Colonic mucosa (tissue), 4 donors: ENCODE measurements at regions not wholly inside any gene's neighbourhood (a gene's known extent, or its start where the extent isn't known, plus 50 kb on each side); places are given as distances from the start of the nearest gene placed in this dataset.

Experiments
- DNase-seq: peaks from one replicate; pipeline ENCODE4 v3.0.0-alpha.2; 2020
- H3K27ac ChIP-seq: fragments of 200-600 bp; one replicate; pipeline ENCODE4 v1.8.0; 2021
- H3K27me3 ChIP-seq: fragments of 200-600 bp; one replicate; pipeline ENCODE4 v1.8.0; 2021
- H3K36me3 ChIP-seq: fragments of 200-600 bp; one replicate; pipeline ENCODE4 v1.8.0; 2021
- H3K4me1 ChIP-seq: fragments of 200-600 bp; one replicate; pipeline ENCODE4 v1.8.0; 2021; ENCODE audit warnings: mild to moderate bottlenecking
- H3K4me3 ChIP-seq: fragments of 200-600 bp; one replicate; pipeline ENCODE4 v1.8.0; 2021
- H3K9ac ChIP-seq, 2 donors: one replicate each; pipeline ENCODE4 v1.7.0; 2013; ENCODE audit warnings: control low read depth in 2 of 2, low read depth in 2 of 2, low read length in 2 of 2
- H3K9me3 ChIP-seq: fragments of 200-600 bp; one replicate; pipeline ENCODE4 v1.8.0; 2021
- intact Hi-C: fragments of 100-400 bp; cut with DNase I; formaldehyde crosslinking; loops from one replicate; pipeline ENCODE4 v1.14.1; 2022
- TF ChIP-seq, protein P1 (sequence below): fragments of 200-600 bp; IDR thresholded peaks from one replicate; pipeline ENCODE4 v1.8.0; 2022; ENCODE audit warnings: antibody characterized with exemption, mild to moderate bottlenecking
- donor health status: healthy.
- donor health status: DM: no; HTN: no; CAD: no.
- donor health status: DM: no; HTN: no; CAD: no.

DNA sequence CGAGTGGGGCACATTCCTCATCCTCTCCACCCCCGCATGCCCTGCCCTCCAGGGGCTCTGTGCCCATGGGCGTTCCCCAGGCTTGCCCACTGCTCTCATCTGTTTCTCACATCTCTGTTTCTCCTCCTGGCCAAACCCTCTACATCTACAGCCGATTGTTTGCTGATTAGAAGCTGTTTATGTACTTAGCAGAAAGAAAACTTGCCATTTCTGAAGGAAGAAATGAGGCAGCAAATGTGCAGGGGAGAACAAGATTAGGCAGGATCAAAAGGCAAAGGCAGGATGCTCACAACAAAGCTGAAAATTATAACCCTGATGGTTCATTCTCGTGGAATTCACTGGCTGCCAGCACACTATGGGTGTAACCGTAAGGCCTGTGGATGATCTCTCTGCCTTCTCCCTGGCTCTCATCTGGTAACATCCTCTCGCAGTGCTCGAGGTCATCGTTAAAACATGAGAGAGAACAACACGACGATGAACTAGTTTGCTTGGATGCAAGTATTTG lies 111.6 kb upstream of the KLF14 start:
- no peak for DNase-seq
- no peak overlapping the region for H3K4me3 ChIP-seq
- no peaks in the 10 kb centered on the region for H3K36me3 ChIP-seq
- H3K27me3 ChIP-seq: no peaks in the 10 kb centered on the region
- no peak overlapping the region for H3K27ac ChIP-seq
- intact Hi-C loops: no loop called here
- TF ChIP-seq, protein P1, sequence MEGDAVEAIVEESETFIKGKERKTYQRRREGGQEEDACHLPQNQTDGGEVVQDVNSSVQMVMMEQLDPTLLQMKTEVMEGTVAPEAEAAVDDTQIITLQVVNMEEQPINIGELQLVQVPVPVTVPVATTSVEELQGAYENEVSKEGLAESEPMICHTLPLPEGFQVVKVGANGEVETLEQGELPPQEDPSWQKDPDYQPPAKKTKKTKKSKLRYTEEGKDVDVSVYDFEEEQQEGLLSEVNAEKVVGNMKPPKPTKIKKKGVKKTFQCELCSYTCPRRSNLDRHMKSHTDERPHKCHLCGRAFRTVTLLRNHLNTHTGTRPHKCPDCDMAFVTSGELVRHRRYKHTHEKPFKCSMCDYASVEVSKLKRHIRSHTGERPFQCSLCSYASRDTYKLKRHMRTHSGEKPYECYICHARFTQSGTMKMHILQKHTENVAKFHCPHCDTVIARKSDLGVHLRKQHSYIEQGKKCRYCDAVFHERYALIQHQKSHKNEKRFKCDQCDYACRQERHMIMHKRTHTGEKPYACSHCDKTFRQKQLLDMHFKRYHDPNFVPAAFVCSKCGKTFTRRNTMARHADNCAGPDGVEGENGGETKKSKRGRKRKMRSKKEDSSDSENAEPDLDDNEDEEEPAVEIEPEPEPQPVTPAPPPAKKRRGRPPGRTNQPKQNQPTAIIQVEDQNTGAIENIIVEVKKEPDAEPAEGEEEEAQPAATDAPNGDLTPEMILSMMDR: no peak
- H3K9ac ChIP-seq: no peak overlapping the region
- H3K9me3 ChIP-seq: no peaks in the 10 kb centered on the region
- no peaks in the 10 kb centered on the region for H3K4me1 ChIP-seq

DNA sequence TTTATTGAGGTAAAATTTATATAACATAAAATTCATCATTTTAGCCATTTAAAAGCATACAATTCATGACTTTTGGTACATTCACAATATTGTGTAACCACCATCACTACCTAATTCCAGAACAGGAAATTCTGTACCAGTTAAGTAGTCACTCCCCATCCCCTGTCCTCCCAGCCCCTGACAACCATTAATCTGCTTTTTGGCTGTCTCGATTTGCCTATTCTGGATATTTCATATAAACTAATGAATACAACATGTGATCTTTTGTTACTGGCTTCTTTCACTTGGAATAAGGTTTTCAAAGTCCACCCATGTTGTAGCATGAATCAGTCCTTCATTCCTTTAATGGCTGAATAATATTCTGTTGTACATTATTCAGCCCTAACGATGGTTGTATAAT lies 115.6 kb upstream of the KLF14 start:
- H3K27me3 ChIP-seq: no peaks in the 10 kb centered on the region
- TF ChIP-seq, protein P1: no peak
- H3K36me3 ChIP-seq: no peaks in the 10 kb centered on the region
- H3K27ac ChIP-seq: no peak overlapping the region
- no peaks in the 10 kb centered on the region for H3K4me1 ChIP-seq
- no peak overlapping the region for H3K4me3 ChIP-seq
- intact Hi-C loops: no loop called here
- no peak overlapping the region for H3K9ac ChIP-seq
- DNase-seq: no peak
- no peaks in the 10 kb centered on the region for H3K9me3 ChIP-seq

DNA sequence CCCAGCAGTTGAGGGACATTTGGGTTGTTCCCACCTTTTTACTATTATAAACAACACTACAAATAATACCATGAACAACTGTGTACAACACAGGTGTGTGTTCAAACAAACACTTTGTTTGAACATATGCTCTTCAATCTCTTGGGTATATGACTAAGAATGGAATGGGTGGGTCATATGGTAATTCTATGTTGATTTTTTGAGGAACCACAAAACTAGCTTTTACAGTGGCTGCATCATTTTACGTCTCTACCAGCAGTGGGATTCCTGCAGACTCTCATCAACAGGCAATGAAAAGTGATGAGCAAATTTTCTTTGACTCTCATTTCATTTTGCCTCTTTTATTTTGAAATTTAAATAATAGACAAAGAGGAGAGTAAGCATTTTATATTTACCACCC lies 116.9 kb upstream of the KLF14 start:
- intact Hi-C loops: no loop called here
- Histone ChIP-seq H3K4me3 (no peak overlapping the region), H3K9me3 (no peaks in the 10 kb centered on the region), H3K27ac (no peak overlapping the region), H3K27me3 (no peaks in the 10 kb centered on the region), H3K9ac (no peak overlapping the region), H3K4me1 (no peaks in the 10 kb centered on the region), H3K36me3 (no peaks in the 10 kb centered on the region)
- no peak for DNase-seq
- TF ChIP-seq, protein P1: no peak

DNA sequence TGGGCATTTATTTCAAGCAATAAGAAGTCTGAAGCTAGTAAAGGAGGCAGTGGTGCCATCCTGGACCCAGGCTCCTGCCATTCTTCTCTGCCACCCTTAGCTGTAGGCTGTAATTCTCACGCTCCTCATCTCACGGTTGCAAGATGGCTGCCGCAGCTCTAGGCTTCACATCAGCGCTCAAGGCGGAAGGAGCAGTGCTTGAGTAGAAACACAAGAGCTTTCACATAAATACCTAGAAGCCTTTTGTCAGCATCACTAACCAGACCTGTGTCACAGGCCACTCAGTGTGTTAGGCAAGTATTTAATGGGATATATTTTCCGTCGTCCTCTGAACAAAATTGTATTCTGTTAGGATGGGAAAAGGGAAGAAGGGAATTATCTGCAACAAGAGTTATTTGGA lies 118.9 kb upstream of the KLF14 start:
- Histone ChIP-seq H3K27me3 (no peaks in the 10 kb centered on the region), H3K9ac (no peak overlapping the region), H3K9me3 (no peaks in the 10 kb centered on the region), H3K4me3 (no peak overlapping the region), H3K27ac (no peak overlapping the region), H3K4me1 (no peaks in the 10 kb centered on the region), H3K36me3 (no peaks in the 10 kb centered on the region)
- DNase-seq: no peak
- TF ChIP-seq, protein P1: no peak
- intact Hi-C loops: no loop called here

DNA sequence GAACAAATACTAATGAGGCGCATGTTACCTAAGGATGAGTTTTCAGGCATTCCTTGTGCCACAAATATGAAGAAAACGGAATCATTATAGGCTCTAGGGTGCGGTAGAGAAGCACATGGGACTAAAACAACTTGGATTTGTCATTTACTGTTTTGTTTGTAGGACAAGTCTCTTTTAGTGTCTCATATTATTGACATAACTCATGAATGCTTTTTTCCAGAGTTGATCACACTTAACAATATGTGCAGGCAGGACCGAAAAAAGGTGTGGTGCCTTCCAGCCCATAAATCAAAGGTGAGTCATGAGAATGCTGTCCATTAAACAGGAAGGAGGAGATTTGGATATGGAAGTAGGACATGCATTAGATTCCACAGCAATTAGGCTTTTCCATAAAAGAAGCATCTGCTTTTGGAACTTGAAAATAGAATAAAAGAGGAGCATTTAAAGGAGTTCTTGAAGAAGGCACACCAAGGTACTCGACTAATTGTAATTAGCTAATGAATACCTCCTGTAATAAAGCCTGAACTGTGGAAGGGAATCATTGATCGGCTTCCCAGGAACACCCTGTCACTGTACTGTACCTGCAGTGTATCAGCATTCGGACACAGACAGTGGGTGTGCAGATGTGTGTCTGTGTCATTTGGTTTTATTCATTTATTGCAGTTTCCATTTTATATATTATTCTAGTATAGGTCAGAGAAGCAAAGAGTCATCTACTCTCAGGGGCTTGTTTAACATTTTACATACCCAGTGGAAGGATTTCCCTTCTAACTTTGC lies 119.7 kb upstream of the KLF14 start:
- H3K9me3 ChIP-seq: no peaks in the 10 kb centered on the region
- H3K4me1 ChIP-seq: no peaks in the 10 kb centered on the region
- no peaks in the 10 kb centered on the region for H3K36me3 ChIP-seq
- TF ChIP-seq, protein P1: no peak
- H3K27ac ChIP-seq: no peak overlapping the region
- H3K9ac ChIP-seq: no peak overlapping the region
- H3K4me3 ChIP-seq: no peak overlapping the region
- no peaks in the 10 kb centered on the region for H3K27me3 ChIP-seq
- intact Hi-C loops: no loop called here
- no peak for DNase-seq
